ENCODE measurements at regions not wholly inside any gene's neighbourhood (a gene's known extent, or its start where the extent isn't known, plus 50 kb on each side); places are given as distances from the start of the nearest gene placed in this dataset.

GRCh38 chrX:45348296-45348695 lies 147.6 kb upstream of the DIPK2B start:
- no peak overlapping the region for H3K4me3 ChIP-seq (ENCODE audit: low read depth, low read length)
- H3K4me1 ChIP-seq (ENCODE audit: control insufficient read depth, insufficient read depth, low read length), result no peaks in the 10 kb centered on the region
- no peak overlapping the region for H3K27ac ChIP-seq (ENCODE audit: low read depth, low read length)
- no peak overlapping the region for H3K9ac ChIP-seq (ENCODE audit: low read length)
- H3K36me3 ChIP-seq (ENCODE audit: control insufficient read depth, insufficient read depth, low read length), result no peaks in the 10 kb centered on the region
- peaks cover 24% of the 10 kb centered on the region for H3K9me3 ChIP-seq (ENCODE audit: control insufficient read depth, insufficient read depth, low read depth, low read length)
- H3K27me3 ChIP-seq (ENCODE audit: control insufficient read depth, insufficient read depth, low read length), result no peaks in the 10 kb centered on the region

DNA sequence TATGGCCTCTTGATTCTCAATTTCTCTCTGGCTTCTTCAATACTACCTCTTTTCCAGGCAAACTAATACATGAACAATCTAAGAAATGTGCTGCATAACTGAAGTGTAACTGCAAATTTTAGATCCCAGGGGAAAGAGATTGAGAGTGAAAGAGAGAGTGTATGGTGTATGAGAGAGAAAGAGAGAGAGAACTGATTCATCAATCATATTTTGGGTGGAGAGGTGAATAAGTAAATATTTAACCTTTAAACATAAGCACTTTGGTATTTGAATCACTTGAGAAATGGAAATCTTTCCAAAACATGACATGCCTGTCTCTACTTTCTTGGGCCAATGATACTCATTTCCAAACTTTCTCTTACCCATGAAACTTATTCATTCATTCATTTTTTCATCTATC lies 147.2 kb upstream of the DIPK2B start:
- no peak overlapping the region for H3K4me3 ChIP-seq (ENCODE audit: low read depth, low read length)
- H3K36me3 ChIP-seq (ENCODE audit: control insufficient read depth, insufficient read depth, low read length), result no peaks in the 10 kb centered on the region
- H3K4me1 ChIP-seq (ENCODE audit: control insufficient read depth, insufficient read depth, low read length), result no peaks in the 10 kb centered on the region
- no peaks in the 10 kb centered on the region for H3K27me3 ChIP-seq (ENCODE audit: control insufficient read depth, insufficient read depth, low read length)
- peaks cover 24% of the 10 kb centered on the region for H3K9me3 ChIP-seq (ENCODE audit: control insufficient read depth, insufficient read depth, low read depth, low read length)
- H3K27ac ChIP-seq (ENCODE audit: low read depth, low read length), result no peak overlapping the region
- H3K9ac ChIP-seq (ENCODE audit: low read length), result no peak overlapping the region

DNA sequence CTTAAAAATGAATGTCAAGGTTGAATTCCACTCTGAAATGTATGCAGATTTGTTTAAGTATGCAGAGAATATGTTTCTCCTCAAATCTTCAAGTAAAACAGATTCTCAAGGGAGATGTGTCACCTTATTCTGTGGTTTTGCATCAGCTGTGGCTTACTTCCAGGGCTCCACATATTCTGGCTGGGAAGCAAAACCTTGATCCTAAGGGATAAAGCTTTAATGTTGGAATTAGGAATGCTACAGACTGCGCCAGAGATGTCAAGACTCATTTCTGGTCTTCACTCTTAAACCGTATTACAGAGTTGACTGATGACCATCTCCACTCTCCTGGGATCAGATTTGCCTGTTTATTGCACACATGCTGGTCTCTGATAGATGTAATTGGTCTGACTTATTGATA lies 143.9 kb upstream of the DIPK2B start:
- Histone ChIP-seq H3K27me3 (ENCODE audit: control insufficient read depth, insufficient read depth, low read length) (no peaks in the 10 kb centered on the region), H3K9ac (ENCODE audit: low read length) (no peak overlapping the region), H3K4me3 (ENCODE audit: low read depth, low read length) (no peak overlapping the region), H3K9me3 (ENCODE audit: control insufficient read depth, insufficient read depth, low read depth, low read length) (peaks cover 11% of the 10 kb centered on the region; the same call in 1 of the 2 replicates), H3K36me3 (ENCODE audit: control insufficient read depth, insufficient read depth, low read length) (no peaks in the 10 kb centered on the region), H3K4me1 (ENCODE audit: control insufficient read depth, insufficient read depth, low read length) (no peaks in the 10 kb centered on the region), H3K27ac (ENCODE audit: low read depth, low read length) (no peak overlapping the region)

- H3K27me3 ChIP-seq (ENCODE audit: control insufficient read depth, insufficient read depth, low read length), result no peaks in the 10 kb centered on the region
- H3K9me3 ChIP-seq (ENCODE audit: control insufficient read depth, insufficient read depth, low read depth, low read length), result no peaks in the 10 kb centered on the region
- H3K9ac ChIP-seq (ENCODE audit: low read length), result no peak overlapping the region
- no peak overlapping the region for H3K4me3 ChIP-seq (ENCODE audit: low read depth, low read length)
- no peaks in the 10 kb centered on the region for H3K4me1 ChIP-seq (ENCODE audit: control insufficient read depth, insufficient read depth, low read length)
- H3K36me3 ChIP-seq (ENCODE audit: control insufficient read depth, insufficient read depth, low read length), result no peaks in the 10 kb centered on the region
- H3K27ac ChIP-seq (ENCODE audit: low read depth, low read length), result no peak overlapping the region
Observed at GRCh38 chrX:45329217-45329616, 128.5 kb upstream of the DIPK2B start.

- no peaks in the 10 kb centered on the region; the same call in 1 of the 2 replicates for H3K9me3 ChIP-seq (ENCODE audit: control insufficient read depth, insufficient read depth, low read depth, low read length)
- H3K9ac ChIP-seq (ENCODE audit: low read length), result no peak overlapping the region
- no peak overlapping the region for H3K27ac ChIP-seq (ENCODE audit: low read depth, low read length)
- no peaks in the 10 kb centered on the region for H3K36me3 ChIP-seq (ENCODE audit: control insufficient read depth, insufficient read depth, low read length)
- peaks cover 5% of the 10 kb centered on the region; the same call in 1 of the 2 replicates for H3K4me1 ChIP-seq (ENCODE audit: control insufficient read depth, insufficient read depth, low read length)
- no peak overlapping the region for H3K4me3 ChIP-seq (ENCODE audit: low read depth, low read length)
- H3K27me3 ChIP-seq (ENCODE audit: control insufficient read depth, insufficient read depth, low read length), result no peaks in the 10 kb centered on the region
Observed at GRCh38 chrX:45324941-45325340, 124.3 kb upstream of the DIPK2B start.

DNA sequence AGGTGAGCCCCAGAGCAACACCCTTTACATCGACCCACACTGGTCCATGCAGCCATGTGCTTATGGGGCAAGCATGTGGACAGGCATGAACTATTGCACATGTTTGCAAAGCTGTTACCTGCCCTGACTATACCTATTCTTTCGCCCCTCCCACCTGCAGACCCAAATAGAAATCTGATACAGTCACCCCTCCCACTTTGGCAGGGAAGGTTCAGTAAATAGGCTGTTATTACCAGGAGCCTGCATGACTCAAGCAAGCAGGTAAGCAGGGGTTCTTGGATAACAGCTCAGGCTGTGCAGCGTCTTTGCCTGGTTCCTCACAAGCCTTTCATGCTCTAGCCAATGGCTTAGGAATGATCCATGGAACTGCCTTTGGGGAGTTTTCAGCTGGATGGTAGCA lies 122.7 kb upstream of the DIPK2B start:
- H3K36me3 ChIP-seq (ENCODE audit: control insufficient read depth, insufficient read depth, low read length), result no peaks in the 10 kb centered on the region
- no peak overlapping the region for H3K27ac ChIP-seq (ENCODE audit: low read depth, low read length)
- no peaks in the 10 kb centered on the region; the same call in 1 of the 2 replicates for H3K9me3 ChIP-seq (ENCODE audit: control insufficient read depth, insufficient read depth, low read depth, low read length)
- H3K27me3 ChIP-seq (ENCODE audit: control insufficient read depth, insufficient read depth, low read length), result no peaks in the 10 kb centered on the region
- no peak overlapping the region for H3K4me3 ChIP-seq (ENCODE audit: low read depth, low read length)
- peaks cover 5% of the 10 kb centered on the region; the same call in 1 of the 2 replicates for H3K4me1 ChIP-seq (ENCODE audit: control insufficient read depth, insufficient read depth, low read length)
- H3K9ac ChIP-seq (ENCODE audit: low read length), result no peak overlapping the region

DNA sequence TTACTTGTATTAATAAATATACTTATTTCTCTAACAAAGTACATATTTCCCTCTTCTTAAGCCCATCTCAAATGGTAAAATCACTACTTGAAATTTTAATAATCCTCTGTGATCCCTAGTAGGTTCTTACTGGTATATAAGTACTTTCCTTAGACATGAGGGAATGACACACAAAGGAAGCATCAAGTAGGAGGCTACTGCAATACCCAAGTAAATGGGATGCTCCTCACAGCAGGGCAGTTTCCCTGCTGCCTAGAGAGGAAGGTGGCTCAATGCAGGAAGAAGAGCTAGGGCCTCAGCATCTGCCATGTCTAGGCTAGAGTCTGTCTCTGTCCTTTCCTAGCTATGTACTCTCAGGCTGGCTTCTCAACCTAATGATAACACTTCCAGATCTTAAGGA lies 122.1 kb upstream of the DIPK2B start:
- Histone ChIP-seq H3K27me3 (ENCODE audit: control insufficient read depth, insufficient read depth, low read length) (no peaks in the 10 kb centered on the region), H3K27ac (ENCODE audit: low read depth, low read length) (no peak overlapping the region), H3K9ac (ENCODE audit: low read length) (no peak overlapping the region)

GRCh38 chrX:45322382-45322781 lies 121.7 kb upstream of the DIPK2B start:
- H3K27ac ChIP-seq (ENCODE audit: low read depth, low read length), result no peak overlapping the region

More for the DNA sequence above, 122.1 kb upstream of the DIPK2B start:
- H3K4me3 ChIP-seq (ENCODE audit: low read depth, low read length), result no peak overlapping the region
- H3K9me3 ChIP-seq (ENCODE audit: control insufficient read depth, insufficient read depth, low read depth, low read length), result no peaks in the 10 kb centered on the region; the same call in 1 of the 2 replicates
- peaks cover 5% of the 10 kb centered on the region; the same call in 1 of the 2 replicates for H3K4me1 ChIP-seq (ENCODE audit: control insufficient read depth, insufficient read depth, low read length)
- H3K36me3 ChIP-seq (ENCODE audit: control insufficient read depth, insufficient read depth, low read length), result no peaks in the 10 kb centered on the region

GRCh38 chrX:45320191-45320590 lies 119.5 kb upstream of the DIPK2B start:
- no peak overlapping the region for H3K9ac ChIP-seq (ENCODE audit: low read length)
- no peak overlapping the region for H3K4me3 ChIP-seq (ENCODE audit: low read depth, low read length)
- H3K27me3 ChIP-seq (ENCODE audit: control insufficient read depth, insufficient read depth, low read length), result no peaks in the 10 kb centered on the region

More at GRCh38 chrX:45322382-45322781, 121.7 kb upstream of the DIPK2B start:
- H3K4me3 ChIP-seq (ENCODE audit: low read depth, low read length), result no peak overlapping the region
- H3K27me3 ChIP-seq (ENCODE audit: control insufficient read depth, insufficient read depth, low read length), result no peaks in the 10 kb centered on the region
- no peak overlapping the region for H3K9ac ChIP-seq (ENCODE audit: low read length)
- peaks cover 5% of the 10 kb centered on the region; the same call in 1 of the 2 replicates for H3K4me1 ChIP-seq (ENCODE audit: control insufficient read depth, insufficient read depth, low read length)
- no peaks in the 10 kb centered on the region for H3K36me3 ChIP-seq (ENCODE audit: control insufficient read depth, insufficient read depth, low read length)
- H3K9me3 ChIP-seq (ENCODE audit: control insufficient read depth, insufficient read depth, low read depth, low read length), result no peaks in the 10 kb centered on the region; the same call in 1 of the 2 replicates

DNA sequence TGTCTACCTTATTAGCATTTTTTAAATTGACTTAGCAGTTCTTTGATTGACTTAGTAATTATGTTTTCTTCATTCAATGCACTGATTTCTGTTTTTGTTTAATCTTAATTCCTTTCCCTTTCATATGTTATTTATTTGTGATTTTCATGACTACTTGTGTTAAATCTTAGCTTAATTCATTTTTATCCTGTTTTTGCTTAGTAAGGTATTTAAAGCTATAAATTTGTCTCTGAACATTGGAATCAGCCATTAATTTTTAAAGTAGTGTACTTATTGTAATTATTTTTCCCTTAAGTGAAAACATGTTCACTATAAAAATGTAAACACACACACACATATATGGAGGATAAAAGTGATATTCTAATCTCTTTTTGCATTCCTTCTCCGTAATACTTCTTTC lies 109.1 kb upstream of the DIPK2B start:
- no peak overlapping the region for H3K4me3 ChIP-seq (ENCODE audit: low read depth, low read length)
- no peaks in the 10 kb centered on the region for H3K4me1 ChIP-seq (ENCODE audit: control insufficient read depth, insufficient read depth, low read length)
- no peak overlapping the region for H3K27ac ChIP-seq (ENCODE audit: low read depth, low read length)
- H3K9me3 ChIP-seq (ENCODE audit: control insufficient read depth, insufficient read depth, low read depth, low read length), result peaks cover 14% of the 10 kb centered on the region; the same call in 1 of the 2 replicates
- no peaks in the 10 kb centered on the region for H3K27me3 ChIP-seq (ENCODE audit: control insufficient read depth, insufficient read depth, low read length)
- H3K36me3 ChIP-seq (ENCODE audit: control insufficient read depth, insufficient read depth, low read length), result no peaks in the 10 kb centered on the region
- H3K9ac ChIP-seq (ENCODE audit: low read length), result no peak overlapping the region

More at GRCh38 chrX:45320191-45320590, 119.5 kb upstream of the DIPK2B start:
- Histone ChIP-seq H3K9me3 (ENCODE audit: control insufficient read depth, insufficient read depth, low read depth, low read length) (no peaks in the 10 kb centered on the region; the same call in none of the 2 replicates), H3K27ac (ENCODE audit: low read depth, low read length) (no peak overlapping the region), H3K4me1 (ENCODE audit: control insufficient read depth, insufficient read depth, low read length) (peaks cover 5% of the 10 kb centered on the region; the same call in 1 of the 2 replicates), H3K36me3 (ENCODE audit: control insufficient read depth, insufficient read depth, low read length) (no peaks in the 10 kb centered on the region)

DNA sequence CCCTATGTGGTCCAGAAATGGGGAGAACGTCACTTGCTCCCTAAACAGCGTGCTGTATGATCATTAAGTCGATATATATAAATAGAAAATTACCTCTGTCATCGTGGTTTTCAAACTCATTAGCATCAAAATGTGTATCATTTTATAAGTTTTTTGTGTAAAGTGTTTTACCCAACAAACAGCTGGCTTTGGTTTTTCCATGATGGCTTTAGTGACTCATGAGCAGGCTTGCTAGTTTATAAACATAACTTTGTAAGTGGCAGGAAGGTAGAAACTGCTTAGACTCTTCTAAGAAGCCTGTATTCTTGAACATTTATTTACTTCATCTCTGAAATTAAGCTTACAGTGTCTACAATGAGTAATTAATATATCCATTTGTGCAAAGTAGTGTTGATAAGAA lies 108.4 kb upstream of the DIPK2B start:
- H3K27ac ChIP-seq (ENCODE audit: low read depth, low read length), result no peak overlapping the region
- H3K4me1 ChIP-seq (ENCODE audit: control insufficient read depth, insufficient read depth, low read length), result no peaks in the 10 kb centered on the region
- H3K9me3 ChIP-seq (ENCODE audit: control insufficient read depth, insufficient read depth, low read depth, low read length), result peaks cover 11% of the 10 kb centered on the region; the same call in 1 of the 2 replicates
- H3K4me3 ChIP-seq (ENCODE audit: low read depth, low read length), result no peak overlapping the region
- H3K9ac ChIP-seq (ENCODE audit: low read length), result no peak overlapping the region
- no peaks in the 10 kb centered on the region for H3K27me3 ChIP-seq (ENCODE audit: control insufficient read depth, insufficient read depth, low read length)
- no peaks in the 10 kb centered on the region for H3K36me3 ChIP-seq (ENCODE audit: control insufficient read depth, insufficient read depth, low read length)

Data from HUES6 (cell line).